K562 (cell line): ENCODE measurements at regions not wholly inside any gene's neighbourhood (a gene's known extent, or its start where the extent isn't known, plus 50 kb on each side); places are given as distances from the start of the nearest gene placed in this dataset.

Source experiments
- ATAC-seq: fragments of 200-7000 bp; cut with Tn5 transposase; 3 replicates; pipeline ENCODE4 v1.9.1; 2020; ENCODE audit warnings: moderate library complexity
- BruUV-seq: library from RNA; stranded (reverse); fragments of 400-500 nt; replicated peaks from 2 replicates; lab custom pipeline; 2021; lab: Mats Ljungman, UMichigan
- CTCF ChIA-PET: fragments of 300-600 bp; formaldehyde crosslinking; extraction: SDS; loops from one replicate; lab custom pipeline; 2021; ENCODE audit warnings: low intra/inter-chr PET ratio; lab: Yijun Ruan, JAX
- POLR2A ChIA-PET: fragments of 300-600, 350-650 bp; sonication (Branson Sonifier 250); formaldehyde crosslinking; extraction: SDS; loops from one replicate; lab custom pipeline; 2021; ENCODE audit warnings: antibody characterized with exemption, inconsistent platforms; lab: Yijun Ruan, JAX
- DNase-seq, 4 experiments: peaks; one replicate each; pipeline versions ENCODE4 v3.0.0 to v3.0.0-alpha.2; 2011 to 2018; ENCODE audit warnings: low spot score in 3 of 4, mixed read lengths in 3 of 4; ENCODE audit errors: extremely low read depth in 1 of 4
- FAIRE-seq: peaks from 2 replicates; lab custom pipeline; 2011; peaks lifted over from hg19 to GRCh38; lab: Jason Lieb, UNC
- H2AFZ ChIP-seq: 2 replicates; pipeline ENCODE4 v1.6.0; 2011; ENCODE audit warnings: low read depth, low read length, control low read depth, inconsistent platforms
- H3K27ac ChIP-seq: fragments of 200-600 bp; 3 replicates; pipeline ENCODE4 v1.8.0; 2011; ENCODE audit warnings: low read depth, mild to moderate bottlenecking, control low read depth, inconsistent platforms, low read length, moderate library complexity, mixed read lengths; ENCODE audit errors: extremely low read depth
- H3K27me3 ChIP-seq, 2 experiments: fragments of 300-600 bp in 1 of 2; 2 replicates in 1 of 2; 3 replicates in 1 of 2; pipeline versions ENCODE4 v1.6.0 to v1.8.0; 2011; ENCODE audit warnings: inconsistent platforms in 2 of 2, low read length in 2 of 2, mild to moderate bottlenecking in 1 of 2, mixed read lengths in 1 of 2, moderate library complexity in 1 of 2; ENCODE audit not compliant: control insufficient read depth in 2 of 2, insufficient read depth in 2 of 2
- H3K36me3 ChIP-seq: fragments of 300-600 bp; 3 replicates; pipeline ENCODE4 v1.8.0; 2011; ENCODE audit warnings: mild to moderate bottlenecking, low read length, inconsistent platforms; ENCODE audit not compliant: control insufficient read depth, insufficient read depth
- H3K4me1 ChIP-seq, 2 experiments: fragments of 200-600 bp in 1 of 2; replicated peaks in 1 of 2; 2 replicates in 1 of 2; 3 replicates in 1 of 2; pipeline versions ENCODE4 v1.5.1 to v1.8.0; 2011; ENCODE audit warnings: inconsistent platforms in 2 of 2, low read length in 2 of 2, mild to moderate bottlenecking in 1 of 2, mixed read lengths in 1 of 2, moderate library complexity in 1 of 2; ENCODE audit not compliant: control insufficient read depth in 2 of 2, insufficient read depth in 2 of 2
- H3K4me2 ChIP-seq: 2 replicates; pipeline ENCODE4 v1.6.1; 2011; ENCODE audit warnings: low read length, control low read depth, inconsistent platforms, mixed read lengths; ENCODE audit not compliant: insufficient read depth
- H3K4me3 ChIP-seq: fragments of 200-600 bp; sonication (generic), shearing (Covaris generic); 2 replicates; pipeline ENCODE4 v1.5.1; 2016; ENCODE audit warnings: control low read depth, inconsistent platforms
- H3K79me2 ChIP-seq: fragments of 200-600 bp; 3 replicates; pipeline ENCODE4 v1.8.0; 2011; ENCODE audit warnings: low read length, inconsistent platforms; ENCODE audit not compliant: control insufficient read depth, insufficient read depth
- H3K9ac ChIP-seq, 2 experiments: 2 replicates each; pipeline versions ENCODE4 v1.6.0 to v1.6.1; 2011; ENCODE audit warnings: low read depth in 2 of 2, low read length in 2 of 2, control low read depth in 1 of 2, inconsistent platforms in 1 of 2, mild to moderate bottlenecking in 1 of 2, mixed read lengths in 1 of 2; ENCODE audit not compliant: insufficient read depth in 1 of 2
- H3K9me1 ChIP-seq: one replicate; pipeline ENCODE4 v1.6.0; 2011; ENCODE audit warnings: inconsistent platforms, mild to moderate bottlenecking, low read length, moderate library complexity; ENCODE audit not compliant: control insufficient read depth, insufficient read depth
- H3K9me3 ChIP-seq: replicated peaks from 2 replicates; pipeline ENCODE4 v1.5.1; 2011; ENCODE audit warnings: low read depth, low read length, inconsistent platforms; ENCODE audit not compliant: control insufficient read depth, insufficient read depth
- H4K20me1 ChIP-seq: replicated peaks from 2 replicates; pipeline ENCODE4 v1.6.1; 2011; ENCODE audit warnings: low read length, inconsistent platforms, mixed read lengths; ENCODE audit not compliant: control insufficient read depth, insufficient read depth
- ADNP ChIP-seq: fragments of 200-800 bp; sonication (Bioruptor generic); IDR thresholded peaks from 2 replicates; pipeline ENCODE4 v1.6.1; 2016; ENCODE audit warnings: missing genetic modification characterization, missing compliant biosample characterization
- ARID3B ChIP-seq: fragments of 250-450 bp; sonication (Bioruptor Pico); IDR thresholded peaks from 2 replicates; pipeline ENCODE4 v1.4.0; 2020; ENCODE audit warnings: borderline replicate concordance
- ARNT ChIP-seq, 2 experiments: fragments of 450-650 bp; IDR thresholded peaks; 2 replicates each; pipeline ENCODE4 v1.6.1; 2016; ENCODE audit warnings: mild to moderate bottlenecking in 1 of 2
- CBFB ChIP-seq: sonication (generic); formaldehyde crosslinking; IDR thresholded peaks from 2 replicates; pipeline ENCODE4 v1.4.0; 2020; ENCODE audit warnings: mild to moderate bottlenecking, missing genetic modification reagents
- CHD4 ChIP-seq: fragments of 200-600 bp; sonication (generic); IDR thresholded peaks from 3 replicates; pipeline ENCODE4 v1.6.1; 2012; ENCODE audit warnings: low read depth, mild to moderate bottlenecking, mixed read lengths, low read length, inconsistent platforms; ENCODE audit not compliant: insufficient read depth, insufficient replicate concordance, poor library complexity, severe bottlenecking
- CSDE1 ChIP-seq, 2 experiments: fragments of 450-650 bp; IDR thresholded peaks; 2 replicates each; pipeline ENCODE4 v1.6.1; 2016; ENCODE audit warnings: mild to moderate bottlenecking in 1 of 2
- GABPA ChIP-seq: fragments of 200-800 bp; sonication (Bioruptor generic); conservative IDR thresholded peaks from 2 replicates; pipeline ENCODE4 v1.6.1; 2016; ENCODE audit warnings: low read depth, missing genetic modification characterization, missing compliant biosample characterization
- KAT7 ChIP-seq: sonication (generic); formaldehyde crosslinking; IDR thresholded peaks from 2 replicates; pipeline ENCODE4 v1.8.0; 2022; ENCODE audit warnings: missing genetic modification reagents, mild to moderate bottlenecking, borderline replicate concordance
- KDM5B ChIP-seq: fragments of 200-600 bp; sonication (generic); IDR thresholded peaks from 2 replicates; pipeline ENCODE4 v1.6.1; 2012; ENCODE audit warnings: low read depth, mild to moderate bottlenecking, moderate library complexity, low read length, control low read depth, inconsistent platforms; ENCODE audit not compliant: insufficient replicate concordance
- MED1 ChIP-seq: sonication (generic); formaldehyde crosslinking; IDR thresholded peaks from 2 replicates; pipeline ENCODE4 v1.8.1; 2023; ENCODE audit warnings: missing genetic modification reagents, borderline replicate concordance
- MLX ChIP-seq, 2 experiments: fragments of 450-650 bp in 1 of 2; sonication (generic) in 1 of 2; formaldehyde crosslinking; conservative IDR thresholded peaks; 2 replicates each; pipeline versions ENCODE4 v1.4.0 to v1.8.1; 2020 to 2022; ENCODE audit warnings: mild to moderate bottlenecking in 1 of 2, missing genetic modification reagents in 1 of 2
- NEUROD1 ChIP-seq: fragments of 150-350 bp; IDR thresholded peaks from 2 replicates; pipeline ENCODE4 v1.6.1; 2014; ENCODE audit warnings: borderline replicate concordance, low read length, low read depth; ENCODE audit not compliant: partially characterized antibody
- NFRKB ChIP-seq: fragments of 450-650 bp; IDR thresholded peaks from 2 replicates; pipeline ENCODE4 v1.6.1; 2016; ENCODE audit warnings: low read depth
- RBM14 ChIP-seq: fragments of 200-400 bp; formaldehyde crosslinking; IDR thresholded peaks from 2 replicates; pipeline ENCODE4 v1.6.1; 2018; ENCODE audit warnings: low read depth, mild to moderate bottlenecking, low read length, moderate library complexity, borderline replicate concordance; ENCODE audit not compliant: insufficient read depth
- RFX1 ChIP-seq: fragments of 450-650 bp; IDR thresholded peaks from 2 replicates; pipeline ENCODE4 v1.6.1; 2016; ENCODE audit warnings: mild to moderate bottlenecking, moderate library complexity
- SAFB ChIP-seq: fragments of 200-400 bp; formaldehyde crosslinking; IDR thresholded peaks from 2 replicates; pipeline ENCODE4 v1.6.1; 2017; ENCODE audit warnings: low read depth, low read length, borderline replicate concordance
- SPI1 ChIP-seq: IDR thresholded peaks from 2 replicates; pipeline ENCODE4 v1.6.1; 2011; ENCODE audit warnings: low read depth, low read length, control low read depth, borderline replicate concordance
- ZNF41 ChIP-seq: fragments of 250-450 bp; sonication (Bioruptor Pico); conservative IDR thresholded peaks from 2 replicates; pipeline ENCODE4 v1.4.0; 2020; ENCODE audit warnings: mild to moderate bottlenecking
- WGBS: fragments of 100-300 bp; shearing (Covaris generic); methylation state at CpG from one replicate; pipeline ENCODE4 v1.1.6; 2016; ENCODE audit warnings: low coverage, mixed read lengths; ENCODE audit not compliant: insufficient coverage; ENCODE audit errors: missing lambda C conversion rate; 5-methylcytosine and 5-hydroxymethylcytosine counted together
- in situ Hi-C: fragments of 300-500 bp; cut with MboI; formaldehyde crosslinking; loops from 4 replicates; pipeline ENCODE4 v1.15.0; 2018; ENCODE audit warnings: inconsistent platforms, mixed read lengths
- intact Hi-C: fragments of 100-400 bp; cut with micrococcal nuclease; formaldehyde crosslinking; loops from 2 replicates; pipeline ENCODE4 v1.14.2; 2022

GRCh38 chr10:21299330-21299729 lies 226.2 kb downstream of the SKIDA1 start:
- H3K4me2 ChIP-seq: no peak overlapping the region
- no peak for TF ChIP-seq ADNP (tag)
- TF ChIP-seq CHD4: no peak
- no peak for TF ChIP-seq CBFB (CRISPR knock-in tag)
- TF ChIP-seq MLX (CRISPR knock-in tag; conservative IDR thresholded peaks at IDR 0.05): no peak
- no peak for TF ChIP-seq KAT7 (CRISPR knock-in tag)
- no peak for TF ChIP-seq ARNT (IDR thresholded peaks at IDR 0.05)
- TF ChIP-seq SPI1: no peak
- TF ChIP-seq SAFB: no peak
- no peak for TF ChIP-seq NEUROD1
- TF ChIP-seq CSDE1 (IDR thresholded peaks at IDR 0.05): no peak
- TF ChIP-seq ZNF41 (CRISPR knock-in tag): no peak
- no peak for TF ChIP-seq NFRKB
- no peak for TF ChIP-seq MED1
- no peak for TF ChIP-seq RFX1
- no peak for TF ChIP-seq ARID3B (CRISPR knock-in tag)
- TF ChIP-seq RBM14: no peak
- no peak for TF ChIP-seq KDM5B
- no peak for TF ChIP-seq GABPA (tag)
- H3K36me3 ChIP-seq: no peaks in the 10 kb centered on the region
- no peaks in the 10 kb centered on the region for H3K9me1 ChIP-seq
- H3K4me3 ChIP-seq: no peak overlapping the region
- in situ Hi-C loops: no loop called here
- H3K27me3 ChIP-seq: peaks cover 0 to 20% of the 10 kb centered on the region in 2 experiments; a peak in 4 of 5 replicates
- H3K27ac ChIP-seq: no peak overlapping the region
- ATAC-seq: no peak
- no peaks in the 10 kb centered on the region for H3K79me2 ChIP-seq
- no peak for DNase-seq
- no peak for FAIRE-seq
- WGBS: 9% methylated on average over 7 of the region's 7 CpGs
- no TSS peak for BruUV-seq
- H3K9me3 ChIP-seq: no peaks in the 10 kb centered on the region
- ChIA-PET CTCF (no interaction called here), POLR2A (no interaction called here)
- no peak overlapping the region for H3K9ac ChIP-seq
- H4K20me1 ChIP-seq: no peaks in the 10 kb centered on the region
- no peak overlapping the region for H2AFZ ChIP-seq
- no peaks in the 10 kb centered on the region for H3K4me1 ChIP-seq
- intact Hi-C loops: no loop called here
